ENCODE measurements at regions not wholly inside any gene's neighbourhood (a gene's known extent, or its start where the extent isn't known, plus 50 kb on each side); places are given as distances from the start of the nearest gene placed in this dataset.

- no peak for TF ChIP-seq EZH2 (IDR thresholded peaks at IDR 0.05; ENCODE audit: low read depth)
- TF ChIP-seq CTCF (conservative IDR thresholded peaks at IDR 0.05) = no peak
Observed at GRCh38 chr13:44759384-44760360, 183.5 kb upstream of the TSC22D1 start.
